DMS79 treated with DMSO at 0.1 percent for 48 hours (cell line): ENCODE measurements at regions not wholly inside any gene's neighbourhood (a gene's known extent, or its start where the extent isn't known, plus 50 kb on each side); places are given as distances from the start of the nearest gene placed in this dataset.

Source experiments
- DNase-seq: peaks from one replicate; lab custom pipeline; 2025; lab: John Stamatoyannopoulos, UW

- DNase-seq, result no peak
Observed at GRCh38 chr11:27214713-27215112, 148.3 kb downstream of the CCDC34 start.

- DNase-seq, result peak; percentile 71
Observed at GRCh38 chr11:27213232-27213660, 149.8 kb downstream of the CCDC34 start.

- DNase-seq, result no peak
Observed at GRCh38 chr11:27212248-27212780, 150.7 kb downstream of the CCDC34 start.

GRCh38 chr11:27211370-27212127 lies 151.5 kb downstream of the CCDC34 start:
- DNase-seq, result no peak

GRCh38 chr11:27210531-27210930 lies 152.5 kb downstream of the CCDC34 start:
- DNase-seq, result no peak

GRCh38 chr11:27209562-27210005 lies 153.4 kb downstream of the CCDC34 start:
- peak; percentile 96 for DNase-seq

GRCh38 chr11:27208846-27209245 lies 154.2 kb downstream of the CCDC34 start:
- no peak for DNase-seq

- DNase-seq, result no peak
Observed at GRCh38 chr11:27207025-27207650, 155.9 kb downstream of the CCDC34 start.

- no peak for DNase-seq
Observed at GRCh38 chr11:27205779-27206570, 157.0 kb downstream of the CCDC34 start.

GRCh38 chr11:27205250-27205649 lies 157.8 kb downstream of the CCDC34 start:
- no peak for DNase-seq

- no peak for DNase-seq
Observed at GRCh38 chr11:27204529-27204928, 158.5 kb downstream of the CCDC34 start.

GRCh38 chr11:27203077-27203647 lies 159.9 kb downstream of the CCDC34 start:
- DNase-seq, result no peak

GRCh38 chr11:27201454-27202302 lies 161.1 kb downstream of the BBOX1 start:
- DNase-seq, result peak; percentile 95

GRCh38 chr11:27200779-27201453 lies 160.3 kb downstream of the BBOX1 start:
- DNase-seq, result no peak

GRCh38 chr11:27196203-27196897 lies 155.7 kb downstream of the BBOX1 start:
- no peak for DNase-seq

- no peak for DNase-seq
Observed at GRCh38 chr11:27195837-27196202, 155.2 kb downstream of the BBOX1 start.

- no peak for DNase-seq
Observed at GRCh38 chr11:27194976-27195375, 154.4 kb downstream of the BBOX1 start.

- DNase-seq, result no peak
Observed at GRCh38 chr11:27193434-27194225, 153.0 kb downstream of the BBOX1 start.

GRCh38 chr11:27192184-27192583 lies 151.6 kb downstream of the BBOX1 start:
- DNase-seq, result no peak
